ENCODE measurements at regions not wholly inside any gene's neighbourhood (a gene's known extent, or its start where the extent isn't known, plus 50 kb on each side); places are given as distances from the start of the nearest gene placed in this dataset.

DNA sequence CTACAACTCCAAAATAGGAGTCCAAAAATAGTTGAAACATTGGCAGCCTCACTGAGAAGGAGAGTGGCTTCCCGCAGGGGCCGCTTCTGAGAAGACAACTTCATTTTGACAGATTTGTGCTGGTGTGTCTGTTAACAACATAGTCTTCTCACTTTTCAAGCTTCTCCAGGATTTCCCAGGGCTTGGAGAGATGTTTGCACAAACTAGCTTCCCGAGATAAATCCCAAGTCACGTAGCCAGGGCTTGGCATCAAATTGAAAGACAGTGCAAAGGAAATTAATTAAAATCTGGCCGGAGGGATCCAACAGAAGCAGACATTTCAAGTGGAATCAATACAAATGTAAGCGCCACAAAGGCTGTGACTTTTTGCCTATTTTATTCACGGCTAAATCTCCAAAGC lies 630.2 kb downstream of the DHX35 start:
- H3K9me3 ChIP-seq: no peaks in the 10 kb centered on the region
- 27 to 38% methylated on average over 6 to 7 of the region's 7 CpGs for WGBS, 2 donors (ENCODE audit: low coverage in 1 of 2)
- no peaks in the 10 kb centered on the region for H3K36me3 ChIP-seq
- ATAC-seq: no peak
- H3K27ac ChIP-seq: no peak overlapping the region
- TF ChIP-seq POLR2A (IDR thresholded peaks at IDR 0.05) (no peak), EP300 (IDR thresholded peaks at IDR 0.05) (no peak), POLR2AphosphoS5 (IDR thresholded peaks at IDR 0.05) (no peak)
- TF ChIP-seq, protein P1, sequence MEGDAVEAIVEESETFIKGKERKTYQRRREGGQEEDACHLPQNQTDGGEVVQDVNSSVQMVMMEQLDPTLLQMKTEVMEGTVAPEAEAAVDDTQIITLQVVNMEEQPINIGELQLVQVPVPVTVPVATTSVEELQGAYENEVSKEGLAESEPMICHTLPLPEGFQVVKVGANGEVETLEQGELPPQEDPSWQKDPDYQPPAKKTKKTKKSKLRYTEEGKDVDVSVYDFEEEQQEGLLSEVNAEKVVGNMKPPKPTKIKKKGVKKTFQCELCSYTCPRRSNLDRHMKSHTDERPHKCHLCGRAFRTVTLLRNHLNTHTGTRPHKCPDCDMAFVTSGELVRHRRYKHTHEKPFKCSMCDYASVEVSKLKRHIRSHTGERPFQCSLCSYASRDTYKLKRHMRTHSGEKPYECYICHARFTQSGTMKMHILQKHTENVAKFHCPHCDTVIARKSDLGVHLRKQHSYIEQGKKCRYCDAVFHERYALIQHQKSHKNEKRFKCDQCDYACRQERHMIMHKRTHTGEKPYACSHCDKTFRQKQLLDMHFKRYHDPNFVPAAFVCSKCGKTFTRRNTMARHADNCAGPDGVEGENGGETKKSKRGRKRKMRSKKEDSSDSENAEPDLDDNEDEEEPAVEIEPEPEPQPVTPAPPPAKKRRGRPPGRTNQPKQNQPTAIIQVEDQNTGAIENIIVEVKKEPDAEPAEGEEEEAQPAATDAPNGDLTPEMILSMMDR (IDR thresholded peaks at IDR 0.05): no peak
- H3K4me1 ChIP-seq: peaks cover 0 to 6% (median 0%) of the 10 kb centered on the region in 3 donors
- no peaks in the 10 kb centered on the region for H3K27me3 ChIP-seq
- no peak overlapping the region for H3K4me3 ChIP-seq

DNA sequence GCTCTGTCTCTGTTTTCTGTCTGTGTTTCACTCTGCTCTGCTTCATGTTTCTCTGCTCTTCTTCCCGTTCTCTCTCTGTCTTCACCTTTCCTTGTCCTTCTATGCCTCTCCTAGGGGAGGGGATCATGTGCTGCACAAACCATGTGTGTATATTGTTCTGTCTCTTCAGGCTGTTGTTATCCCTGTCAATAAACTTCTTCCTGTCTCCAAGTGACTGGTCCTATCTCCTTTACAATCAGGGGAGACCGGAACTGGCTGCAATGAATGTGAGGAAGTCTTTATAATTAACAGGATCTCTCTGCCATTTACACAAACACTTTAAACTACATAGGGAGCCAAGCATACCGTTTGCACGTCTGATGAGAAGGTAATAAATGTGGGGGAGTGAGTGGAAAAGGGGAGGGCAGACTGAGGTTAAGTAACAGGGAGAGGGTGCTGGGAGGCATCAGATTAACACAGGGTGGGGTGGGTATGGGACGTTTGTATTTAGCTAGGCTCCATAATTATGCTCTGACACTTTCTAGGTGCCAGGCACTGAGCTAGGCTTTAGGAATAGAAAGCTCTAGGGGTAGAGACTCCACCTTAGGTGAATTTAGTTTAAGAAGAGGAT lies 626.1 kb downstream of the DHX35 start:
- no peaks in the 10 kb centered on the region for H3K36me3 ChIP-seq
- no peaks in the 10 kb centered on the region for H3K27me3 ChIP-seq
- no peak for ATAC-seq
- 23 to 38% methylated on average over 3 to 5 of the region's 5 CpGs for WGBS, 2 donors (ENCODE audit: low coverage in 1 of 2)
- H3K9me3 ChIP-seq: no peaks in the 10 kb centered on the region
- H3K4me3 ChIP-seq: no peak overlapping the region
- peaks cover 0 to 6% (median 0%) of the 10 kb centered on the region in 3 donors for H3K4me1 ChIP-seq
- no peak overlapping the region for H3K27ac ChIP-seq
- no peak for TF ChIP-seq POLR2A (IDR thresholded peaks at IDR 0.05)
- TF ChIP-seq EP300 (IDR thresholded peaks at IDR 0.05): no peak
- TF ChIP-seq POLR2AphosphoS5 (IDR thresholded peaks at IDR 0.05): no peak
- TF ChIP-seq, protein P1 (IDR thresholded peaks at IDR 0.05): no peak

DNA sequence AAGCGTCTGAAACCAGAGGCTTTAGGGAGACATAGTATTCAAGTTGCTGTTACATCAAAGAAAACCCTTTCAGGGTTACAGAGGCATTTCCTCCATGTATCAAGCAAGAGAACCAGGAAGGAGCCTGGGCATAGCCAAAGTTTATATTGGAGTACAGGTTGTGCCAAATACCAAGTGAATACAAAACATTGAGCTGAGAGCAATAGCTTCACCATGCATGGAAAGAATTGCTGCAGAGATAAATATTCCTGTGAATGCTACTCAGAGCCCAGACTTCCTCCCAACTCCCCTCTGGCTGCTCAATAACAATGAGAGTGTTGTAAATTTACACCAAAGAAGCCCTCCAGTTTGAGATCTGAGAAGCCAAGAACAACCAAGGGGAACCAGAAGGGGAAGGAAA lies 618.9 kb downstream of the DHX35 start:
- Histone ChIP-seq H3K9me3 (no peaks in the 10 kb centered on the region), H3K36me3 (no peaks in the 10 kb centered on the region), H3K4me1 (peaks cover 0 to 7% (median 0%) of the 10 kb centered on the region in 3 donors), H3K27me3 (no peaks in the 10 kb centered on the region), H3K4me3 (no peak overlapping the region), H3K27ac (no peak overlapping the region)
- TF ChIP-seq POLR2A (IDR thresholded peaks at IDR 0.05): no peak
- TF ChIP-seq POLR2AphosphoS5 (IDR thresholded peaks at IDR 0.05): no peak
- TF ChIP-seq, protein P1 (IDR thresholded peaks at IDR 0.05): no peak
- TF ChIP-seq EP300 (IDR thresholded peaks at IDR 0.05): no peak
- 29 to 56% methylated on average over 1 of the region's 1 CpG for WGBS, 2 donors (ENCODE audit: low coverage in 1 of 2)
- ATAC-seq: no peak

DNA sequence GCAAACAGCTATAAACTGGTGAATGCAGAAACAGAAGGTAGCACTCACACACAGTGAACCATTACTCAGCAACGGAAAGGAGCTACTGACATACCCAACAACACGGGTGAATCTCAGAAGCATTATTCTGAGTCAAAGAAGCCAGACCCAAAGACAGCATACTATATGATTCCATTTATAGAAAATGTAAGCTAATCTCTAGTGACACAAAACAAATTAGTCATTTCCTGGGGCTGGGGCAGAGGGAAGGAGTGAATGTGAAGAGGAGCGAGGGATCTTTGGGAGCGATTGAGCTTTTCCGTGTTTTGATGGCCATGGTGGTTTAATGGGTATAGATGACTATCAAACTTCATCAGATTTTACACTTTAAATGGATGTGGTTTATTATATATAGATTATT lies 614.6 kb downstream of the DHX35 start:
- 50 to 63% methylated on average over 5 of the region's 5 CpGs for WGBS, 2 donors (ENCODE audit: low coverage in 1 of 2)

DNA sequence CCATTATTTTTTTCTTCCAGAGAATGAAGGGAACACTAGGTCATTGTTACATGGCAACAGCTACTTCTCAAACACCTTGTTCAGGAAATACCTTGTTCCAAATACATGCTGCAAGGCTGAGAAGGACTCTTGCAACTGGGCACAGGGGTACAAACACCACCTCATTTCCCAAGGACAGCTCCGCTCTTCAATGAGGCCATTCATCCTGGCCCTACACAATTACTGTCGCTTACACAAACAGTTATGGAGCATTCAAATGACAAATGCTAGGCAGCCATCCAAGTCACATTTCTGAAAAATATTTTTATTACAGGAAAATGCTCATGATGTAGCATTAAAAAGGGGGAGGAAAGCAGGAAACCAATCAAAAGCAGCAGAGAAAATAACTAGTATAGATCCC lies 611.9 kb downstream of the DHX35 start:
- no peak for ATAC-seq
- 43 to 53% methylated on average over 2 of the region's 2 CpGs for WGBS, 2 donors (ENCODE audit: low coverage in 1 of 2)

More for the DNA sequence above, 614.6 kb downstream of the DHX35 start:
- ATAC-seq: no peak
- no peak overlapping the region for H3K27ac ChIP-seq
- H3K27me3 ChIP-seq: no peaks in the 10 kb centered on the region
- no peaks in the 10 kb centered on the region for H3K36me3 ChIP-seq
- TF ChIP-seq, protein P1 (IDR thresholded peaks at IDR 0.05): no peak
- TF ChIP-seq POLR2AphosphoS5 (IDR thresholded peaks at IDR 0.05) (no peak), POLR2A (IDR thresholded peaks at IDR 0.05) (no peak), EP300 (IDR thresholded peaks at IDR 0.05) (no peak)
- H3K4me3 ChIP-seq: no peak overlapping the region
- H3K9me3 ChIP-seq: no peaks in the 10 kb centered on the region
- H3K4me1 ChIP-seq: peaks cover 0 to 7% (median 0%) of the 10 kb centered on the region in 3 donors

More for the DNA sequence above, 611.9 kb downstream of the DHX35 start:
- no peaks in the 10 kb centered on the region for H3K9me3 ChIP-seq
- H3K27me3 ChIP-seq: no peaks in the 10 kb centered on the region
- TF ChIP-seq POLR2A (IDR thresholded peaks at IDR 0.05): no peak
- TF ChIP-seq, protein P1 (IDR thresholded peaks at IDR 0.05): no peak
- no peak for TF ChIP-seq POLR2AphosphoS5 (IDR thresholded peaks at IDR 0.05)
- no peak for TF ChIP-seq EP300 (IDR thresholded peaks at IDR 0.05)
- no peak overlapping the region for H3K4me3 ChIP-seq
- no peaks in the 10 kb centered on the region for H3K36me3 ChIP-seq
- no peak overlapping the region for H3K27ac ChIP-seq
- no peaks in the 10 kb centered on the region for H3K4me1 ChIP-seq
